Breast epithelium (tissue), 4 donors: ENCODE measurements at regions not wholly inside any gene's neighbourhood (a gene's known extent, or its start where the extent isn't known, plus 50 kb on each side); places are given as distances from the start of the nearest gene placed in this dataset.

Experiments
- DNase-seq, 2 donors: peaks; one replicate each; pipeline ENCODE4 v3.0.0-alpha.2; 2019; ENCODE audit warnings: low spot score in 2 of 2
- H3K27ac ChIP-seq, 2 donors: fragments of 200-600 bp; sonication (generic) in 1 of 2; one replicate each; pipeline ENCODE4 v1.5.1; 2016 to 2019; ENCODE audit warnings: mild to moderate bottlenecking in 1 of 2
- H3K27me3 ChIP-seq, 2 donors: fragments of 200-600 bp; sonication (generic) in 1 of 2; one replicate each; pipeline versions ENCODE4 v1.5.1 to v1.6.0; 2017 to 2019; ENCODE audit warnings: control low read depth in 1 of 2, mild to moderate bottlenecking in 1 of 2
- H3K36me3 ChIP-seq: fragments of 200-600 bp; one replicate; pipeline ENCODE4 v1.5.1; 2019
- H3K4me1 ChIP-seq, 2 donors: fragments of 200-600 bp; sonication (generic); one replicate each; pipeline ENCODE4 v1.5.1; 2016 to 2019; ENCODE audit warnings: control low read depth in 1 of 2
- H3K4me3 ChIP-seq, 3 donors: fragments of 200-600 bp; sonication (generic); 1 replicate in 2 of 3; 2 replicates in 1 of 3; pipeline ENCODE4 v1.5.1; 2016 to 2019; ENCODE audit warnings: mild to moderate bottlenecking in 3 of 3, moderate library complexity in 2 of 3
- H3K9me3 ChIP-seq, 2 donors: fragments of 200-600 bp; sonication (generic) in 1 of 2; one replicate each; pipeline ENCODE4 v1.5.1; 2016 to 2019; ENCODE audit warnings: control low read depth in 1 of 2
- CTCF ChIP-seq, 3 donors: fragments of 450-650 bp; IDR thresholded peaks; one replicate each; pipeline ENCODE4 v1.5.1; 2016 to 2017; ENCODE audit warnings: antibody characterized with exemption in 3 of 3, mild to moderate bottlenecking in 3 of 3, moderate library complexity in 3 of 3
- POLR2A ChIP-seq: fragments of 450-650 bp; IDR thresholded peaks from one replicate; pipeline ENCODE4 v1.6.1; 2016; ENCODE audit warnings: antibody characterized with exemption, mild to moderate bottlenecking, moderate library complexity
- POLR2AphosphoS5 ChIP-seq, 3 donors: sonication (generic); formaldehyde crosslinking; IDR thresholded peaks; one replicate each; pipeline ENCODE4 v1.6.1; 2017; ENCODE audit warnings: antibody characterized with exemption in 3 of 3
- intact Hi-C: fragments of 100-400 bp; cut with DNase I; formaldehyde crosslinking; loops from one replicate; pipeline ENCODE4 v1.15.1; 2023; ENCODE audit warnings: low total_unique reads

GRCh38 chr22:48373626-48374173 is 1454.0 kb downstream of the BRD1 start:
- DNase-seq = no peak
- no peaks in the 10 kb centered on the region for H3K9me3 ChIP-seq
- intact Hi-C loops = no loop called here
- H3K27ac ChIP-seq = no peak overlapping the region
- H3K4me1 ChIP-seq = no peaks in the 10 kb centered on the region
- H3K4me3 ChIP-seq = no peak overlapping the region
- H3K36me3 ChIP-seq = no peaks in the 10 kb centered on the region
- TF ChIP-seq CTCF (IDR thresholded peaks at IDR 0.05) (no peak), POLR2AphosphoS5 (IDR thresholded peaks at IDR 0.05) (no peak), POLR2A (no peak)
- H3K27me3 ChIP-seq = peaks cover 0 to 5% of the 10 kb centered on the region in 2 donors

DNA sequence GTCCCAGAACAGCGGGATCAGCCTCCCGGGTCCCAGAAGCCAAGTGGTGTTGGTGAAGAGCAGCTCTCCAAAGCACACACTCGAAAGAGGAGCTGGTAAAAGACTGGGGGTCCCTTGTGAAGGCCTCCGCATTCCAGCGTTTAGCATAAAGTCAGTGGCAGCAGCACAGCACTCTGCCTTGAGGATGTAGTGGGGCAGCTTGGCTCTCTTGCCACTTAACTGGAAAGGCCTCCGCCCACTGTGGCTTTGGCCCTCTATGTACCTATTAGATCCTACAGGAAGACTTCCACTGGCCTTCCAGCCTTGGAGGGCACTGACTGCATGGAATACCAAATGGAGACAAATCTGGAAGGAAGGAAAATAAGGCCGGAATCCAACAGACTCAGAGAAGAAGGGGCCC is 1455.3 kb downstream of the BRD1 start:
- peaks cover 0 to 10% of the 10 kb centered on the region in 2 donors for H3K27me3 ChIP-seq
- H3K4me1 ChIP-seq = no peaks in the 10 kb centered on the region
- TF ChIP-seq POLR2A = no peak
- no peak for TF ChIP-seq CTCF (IDR thresholded peaks at IDR 0.05)
- TF ChIP-seq POLR2AphosphoS5 (IDR thresholded peaks at IDR 0.05) = no peak
- no peaks in the 10 kb centered on the region for H3K9me3 ChIP-seq
- H3K36me3 ChIP-seq = no peaks in the 10 kb centered on the region
- intact Hi-C loops = no loop called here
- DNase-seq = no peak
- no peak overlapping the region for H3K4me3 ChIP-seq
- H3K27ac ChIP-seq = no peak overlapping the region

GRCh38 chr22:48371391-48371790 is 1456.3 kb downstream of the BRD1 start:
- Histone ChIP-seq H3K4me1 (no peaks in the 10 kb centered on the region), H3K9me3 (no peaks in the 10 kb centered on the region), H3K27ac (no peak overlapping the region), H3K36me3 (no peaks in the 10 kb centered on the region), H3K4me3 (no peak overlapping the region), H3K27me3 (peaks cover 0 to 10% of the 10 kb centered on the region in 2 donors)
- DNase-seq = no peak
- TF ChIP-seq POLR2AphosphoS5 (IDR thresholded peaks at IDR 0.05) (no peak), CTCF (IDR thresholded peaks at IDR 0.05) (no peak), POLR2A (no peak)
- intact Hi-C loops = no loop called here

- no peak for DNase-seq
These were observed 1457.0 kb downstream of the BRD1 start for GRCh38 chr22:48370508-48371325.

More at GRCh38 chr22:48370508-48371325, 1457.0 kb downstream of the BRD1 start:
- Histone ChIP-seq H3K27me3 (peaks cover 0 to 10% of the 10 kb centered on the region in 2 donors), H3K4me3 (no peak overlapping the region), H3K36me3 (no peaks in the 10 kb centered on the region), H3K9me3 (no peaks in the 10 kb centered on the region), H3K27ac (no peak overlapping the region), H3K4me1 (no peaks in the 10 kb centered on the region)
- TF ChIP-seq POLR2A (no peak), CTCF (IDR thresholded peaks at IDR 0.05) (no peak), POLR2AphosphoS5 (IDR thresholded peaks at IDR 0.05) (no peak)
- intact Hi-C loops = no loop called here
